GM23338 (cell line): ENCODE measurements at regions not wholly inside any gene's neighbourhood (a gene's known extent, or its start where the extent isn't known, plus 50 kb on each side); places are given as distances from the start of the nearest gene placed in this dataset.

ENCODE experiments used
- ATAC-seq: fragments of 200-7000 bp; cut with Tn5 transposase; 3 replicates; pipeline ENCODE4 v1.9.1; 2020
- DNase-seq: peaks from one replicate; pipeline ENCODE4 v3.0.0-alpha.2; 2015; ENCODE audit warnings: low spot score
- H2AFZ ChIP-seq: fragments of 200-600 bp; sonication (generic); 2 replicates; pipeline ENCODE4 v1.8.0; 2016; ENCODE audit warnings: antibody characterized with exemption, mild to moderate bottlenecking, moderate library complexity
- H3F3A ChIP-seq: fragments of 200-600 bp; sonication (generic); replicated peaks from 2 replicates; pipeline ENCODE4 v1.8.0; 2017; ENCODE audit warnings: antibody characterized with exemption, mixed run types, low read depth
- H3K27ac ChIP-seq: fragments of 200-600 bp; sonication (generic); 2 replicates; pipeline ENCODE4 v1.6.1; 2016; ENCODE audit warnings: low read depth
- H3K27me3 ChIP-seq: fragments of 200-600 bp; sonication (generic); 2 replicates; pipeline ENCODE4 v1.8.0; 2016; ENCODE audit warnings: mild to moderate bottlenecking, mixed run types, moderate library complexity; ENCODE audit not compliant: insufficient read depth
- H3K36me3 ChIP-seq: fragments of 200-600 bp; sonication (generic); 2 replicates; pipeline ENCODE4 v1.8.0; 2016; ENCODE audit warnings: mild to moderate bottlenecking; ENCODE audit not compliant: insufficient read depth
- H3K4me1 ChIP-seq: fragments of 200-600 bp; sonication (generic); 2 replicates; pipeline ENCODE4 v1.8.0; 2016; ENCODE audit warnings: mild to moderate bottlenecking, moderate library complexity; ENCODE audit not compliant: insufficient read depth
- H3K4me2 ChIP-seq: fragments of 200-600 bp; sonication (generic); 2 replicates; pipeline ENCODE4 v1.7.1; 2017; ENCODE audit warnings: mixed run types
- H3K4me3 ChIP-seq: fragments of 200-600 bp; sonication (generic); 2 replicates; pipeline ENCODE4 v1.6.1; 2016; ENCODE audit warnings: mixed run types
- H3K79me2 ChIP-seq: fragments of 200-600 bp; sonication (generic); replicated peaks from 2 replicates; pipeline ENCODE4 v1.8.0; 2017; ENCODE audit warnings: mild to moderate bottlenecking; ENCODE audit not compliant: insufficient read depth
- H3K9me2 ChIP-seq: fragments of 200-600 bp; sonication (generic); 2 replicates; pipeline ENCODE4 v1.8.0; 2017; ENCODE audit not compliant: insufficient read depth
- H4K20me1 ChIP-seq: fragments of 200-600 bp; sonication (generic); replicated peaks from 2 replicates; pipeline ENCODE4 v1.8.0; 2017; ENCODE audit warnings: mild to moderate bottlenecking; ENCODE audit not compliant: insufficient read depth
- H3K27ac Mint-ChIP-seq: 2 replicates; pipeline ENCODE4 v1.8.0; 2020; ENCODE audit warnings: inconsistent platforms, mild to moderate bottlenecking, moderate library complexity, mixed read lengths
- H3K27me3 Mint-ChIP-seq: 3 replicates; pipeline ENCODE4 v1.8.0; 2022; ENCODE audit warnings: low read depth, mild to moderate bottlenecking, moderate library complexity, mixed read lengths, inconsistent platforms; ENCODE audit not compliant: insufficient read depth, poor library complexity
- H3K36me3 Mint-ChIP-seq: 3 replicates; pipeline ENCODE4 v1.8.0; 2021; ENCODE audit warnings: low read depth, mild to moderate bottlenecking, inconsistent platforms, moderate library complexity, mixed read lengths
- H3K4me1 Mint-ChIP-seq: 3 replicates; pipeline ENCODE4 v1.8.0; 2020; ENCODE audit warnings: mild to moderate bottlenecking, inconsistent platforms, mixed read lengths
- H3K4me3 Mint-ChIP-seq: 3 replicates; pipeline ENCODE4 v1.8.0; 2021; ENCODE audit warnings: moderate library complexity, mild to moderate bottlenecking, inconsistent platforms, mixed read lengths
- H3K9me3 Mint-ChIP-seq: 3 replicates; pipeline ENCODE4 v1.8.0; 2020; ENCODE audit warnings: moderate library complexity, mild to moderate bottlenecking, inconsistent platforms, mixed read lengths
- CTCF ChIP-seq, 2 experiments: fragments of 200-600 bp in 1 of 2; sonication (generic) in 1 of 2; conservative IDR thresholded peaks; 2 replicates each; pipeline versions ENCODE4 v1.5.1 to v1.6.1; 2016 to 2017; ENCODE audit warnings: antibody characterized with exemption in 2 of 2, low read depth in 2 of 2, mild to moderate bottlenecking in 2 of 2, moderate library complexity in 1 of 2
- EZH2 ChIP-seq: fragments of 200-600 bp; sonication (generic); IDR thresholded peaks from one replicate; pipeline ENCODE4 v1.8.0; 2017; ENCODE audit warnings: antibody characterized with exemption, mild to moderate bottlenecking, low read depth; ENCODE audit not compliant: unreplicated experiment
- JUNB ChIP-seq: IDR thresholded peaks from one replicate; pipeline ENCODE4 v1.6.1; 2016; ENCODE audit warnings: antibody characterized with exemption; ENCODE audit not compliant: unreplicated experiment
- NANOG ChIP-seq: IDR thresholded peaks from 2 replicates; pipeline ENCODE4 v1.6.1; 2016; ENCODE audit warnings: antibody characterized with exemption, borderline replicate concordance
- POLR2AphosphoS5 ChIP-seq: IDR thresholded peaks from 2 replicates; pipeline ENCODE4 v1.6.1; 2016; ENCODE audit warnings: antibody characterized with exemption, low read depth
- REST ChIP-seq: IDR thresholded peaks from one replicate; pipeline ENCODE4 v1.6.1; 2018; ENCODE audit warnings: antibody characterized with exemption; ENCODE audit not compliant: unreplicated experiment
- TF ChIP-seq, protein P1 (sequence below): IDR thresholded peaks from 2 replicates; pipeline ENCODE4 v1.6.1; 2016; ENCODE audit warnings: antibody characterized with exemption

DNA sequence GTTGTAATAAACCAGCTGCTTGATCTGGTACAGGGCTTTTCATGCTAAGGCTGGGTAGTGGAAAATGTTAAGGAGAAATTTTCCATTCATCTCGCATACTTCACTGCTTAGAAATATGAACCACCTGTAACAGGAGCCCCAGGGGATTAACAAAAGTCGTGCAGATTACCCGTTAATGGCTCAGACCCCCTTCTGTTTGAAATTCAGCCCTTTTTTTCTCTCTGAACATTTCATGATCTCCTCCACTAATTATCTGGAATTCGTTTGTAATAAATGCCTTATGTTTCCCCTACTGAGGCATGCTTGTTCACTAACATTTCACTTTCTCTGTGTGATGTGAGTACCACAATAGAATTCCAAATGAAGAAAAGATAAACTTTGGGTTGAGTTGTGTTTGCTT lies 336.4 kb upstream of the HSF2 start:
- DNase-seq (no peak), ATAC-seq (no peak)
- H4K20me1 ChIP-seq = no peaks in the 10 kb centered on the region
- H3K27me3 ChIP-seq = no peaks in the 10 kb centered on the region
- TF ChIP-seq EZH2 = no peak
- TF ChIP-seq, protein P1, sequence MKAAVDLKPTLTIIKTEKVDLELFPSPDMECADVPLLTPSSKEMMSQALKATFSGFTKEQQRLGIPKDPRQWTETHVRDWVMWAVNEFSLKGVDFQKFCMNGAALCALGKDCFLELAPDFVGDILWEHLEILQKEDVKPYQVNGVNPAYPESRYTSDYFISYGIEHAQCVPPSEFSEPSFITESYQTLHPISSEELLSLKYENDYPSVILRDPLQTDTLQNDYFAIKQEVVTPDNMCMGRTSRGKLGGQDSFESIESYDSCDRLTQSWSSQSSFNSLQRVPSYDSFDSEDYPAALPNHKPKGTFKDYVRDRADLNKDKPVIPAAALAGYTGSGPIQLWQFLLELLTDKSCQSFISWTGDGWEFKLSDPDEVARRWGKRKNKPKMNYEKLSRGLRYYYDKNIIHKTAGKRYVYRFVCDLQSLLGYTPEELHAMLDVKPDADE = no peak
- TF ChIP-seq REST = no peak
- peaks cover 24% of the 10 kb centered on the region for H3K4me1 ChIP-seq
- no peaks in the 10 kb centered on the region for H3F3A ChIP-seq
- no peaks in the 10 kb centered on the region for H3K9me2 ChIP-seq
- Mint-ChIP-seq H3K4me3 (no peak overlapping the region), H3K9me3 (no peaks in the 10 kb centered on the region), H3K27ac (no peak overlapping the region), H3K4me1 (peaks cover 23% of the 10 kb centered on the region), H3K36me3 (no peaks in the 10 kb centered on the region), H3K27me3 (no peaks in the 10 kb centered on the region)
- H3K27ac ChIP-seq = no peak overlapping the region
- H3K4me2 ChIP-seq = no peak overlapping the region
- no peak overlapping the region for H2AFZ ChIP-seq
- no peaks in the 10 kb centered on the region for H3K36me3 ChIP-seq
- no peak overlapping the region for H3K4me3 ChIP-seq
- no peaks in the 10 kb centered on the region for H3K79me2 ChIP-seq

GRCh38 chr6:122063761-122064160 lies 335.7 kb upstream of the HSF2 start:
- no peak overlapping the region for H3K4me3 Mint-ChIP-seq
- TF ChIP-seq CTCF (conservative IDR thresholded peaks at IDR 0.05; ENCODE audit: low read depth in 2 of 2) (no peak), POLR2AphosphoS5 (no peak), NANOG (no peak), JUNB (no peak)
- TF ChIP-seq, protein P1 = no peak
- H4K20me1 ChIP-seq = no peaks in the 10 kb centered on the region
- no peak overlapping the region for H2AFZ ChIP-seq
- no peak overlapping the region for H3K4me3 ChIP-seq
- peaks cover 24% of the 10 kb centered on the region for H3K4me1 ChIP-seq
- H3K4me1 Mint-ChIP-seq = peaks cover 20% of the 10 kb centered on the region
- H3K27me3 Mint-ChIP-seq = no peaks in the 10 kb centered on the region
- no peaks in the 10 kb centered on the region for H3K9me3 Mint-ChIP-seq
- H3K36me3 Mint-ChIP-seq = no peaks in the 10 kb centered on the region
- H3K27ac Mint-ChIP-seq = no peak overlapping the region
- H3F3A ChIP-seq = no peaks in the 10 kb centered on the region
- H3K9me2 ChIP-seq = no peaks in the 10 kb centered on the region
- no peak for ATAC-seq
- no peaks in the 10 kb centered on the region for H3K27me3 ChIP-seq
- no peaks in the 10 kb centered on the region for H3K36me3 ChIP-seq
- no peak for DNase-seq
- H3K4me2 ChIP-seq = no peak overlapping the region
- no peaks in the 10 kb centered on the region for H3K79me2 ChIP-seq
- H3K27ac ChIP-seq = no peak overlapping the region
